ENCODE measurements at regions not wholly inside any gene's neighbourhood (a gene's known extent, or its start where the extent isn't known, plus 50 kb on each side); places are given as distances from the start of the nearest gene placed in this dataset.
"Not testable (repeated sequence)": the region's sequence is repeated elsewhere in the genome, so short reads cannot be mapped to it uniquely, and the experiment has no call there.

GRCh38 chr5:6284491-6284890, 93.9 kb downstream of the MED10 start:
- not testable (repeated sequence) for TF ChIP-seq CTCF, POLR2A (IDR thresholded peaks at IDR 0.05)
